HUDEP-2 (cell line): ENCODE measurements at regions not wholly inside any gene's neighbourhood (a gene's known extent, or its start where the extent isn't known, plus 50 kb on each side); places are given as distances from the start of the nearest gene placed in this dataset.
"Not testable (repeated sequence)": the region's sequence is repeated elsewhere in the genome, so short reads cannot be mapped to it uniquely, and the experiment has no call there.

ENCODE experiments used
- DNase-seq, 76 experiments: peaks; one replicate each; lab custom pipeline; 2025; ENCODE audit not compliant: unreplicated experiment in 76 of 76; lab: John Stamatoyannopoulos, UW

GRCh38 chr3:84637272-84637671 is 321.5 kb upstream of the CADM2 start:
- DNase-seq: no peak

- DNase-seq: no peak
Measured at GRCh38 chr3:84666468-84666867, 292.3 kb upstream of the CADM2 start.

GRCh38 chr3:84679211-84679610 is 279.6 kb upstream of the CADM2 start:
- no peak for DNase-seq

GRCh38 chr3:84680700-84681099 is 278.1 kb upstream of the CADM2 start:
- no peak for DNase-seq

- no peak for DNase-seq
Measured at GRCh38 chr3:84683493-84683892, 275.3 kb upstream of the CADM2 start.

- DNase-seq: no peak
Measured at GRCh38 chr3:84685467-84685866, 273.3 kb upstream of the CADM2 start.

GRCh38 chr3:84692261-84692660 is 266.5 kb upstream of the CADM2 start:
- no peak for DNase-seq

- DNase-seq: not testable (repeated sequence)
Measured at GRCh38 chr3:84710288-84710687, 248.5 kb upstream of the CADM2 start.

GRCh38 chr3:84717894-84718293 is 240.9 kb upstream of the CADM2 start:
- no peak for DNase-seq

GRCh38 chr3:84724877-84725276 is 233.9 kb upstream of the CADM2 start:
- DNase-seq: peak in 1 of 76 experiments; percentile 1

- no peak for DNase-seq
Measured at GRCh38 chr3:84727616-84728015, 231.2 kb upstream of the CADM2 start.

- not testable (repeated sequence) for DNase-seq
Measured at GRCh38 chr3:84734731-84735130, 224.1 kb upstream of the CADM2 start.

GRCh38 chr3:84738086-84738485 is 220.7 kb upstream of the CADM2 start:
- DNase-seq: no peak

- DNase-seq: no peak
Measured at GRCh38 chr3:84742915-84743425, 215.8 kb upstream of the CADM2 start.

- DNase-seq: no peak
Measured at GRCh38 chr3:84744130-84744529, 214.7 kb upstream of the CADM2 start.

- no peak for DNase-seq
Measured at GRCh38 chr3:84755860-84756259, 202.9 kb upstream of the CADM2 start.

GRCh38 chr3:84759361-84759760 is 199.4 kb upstream of the CADM2 start:
- DNase-seq: no peak

GRCh38 chr3:84772841-84773240 is 185.9 kb upstream of the CADM2 start:
- no peak for DNase-seq

GRCh38 chr3:84783281-84783680 is 175.5 kb upstream of the CADM2 start:
- no peak for DNase-seq

GRCh38 chr3:84789961-84790360 is 168.8 kb upstream of the CADM2 start:
- no peak for DNase-seq

- no peak for DNase-seq
Measured at GRCh38 chr3:84806958-84807357, 151.8 kb upstream of the CADM2 start.

- no peak for DNase-seq
Measured at GRCh38 chr3:84820126-84820525, 138.7 kb upstream of the CADM2 start.

- DNase-seq: no peak
Measured at GRCh38 chr3:84820906-84821305, 137.9 kb upstream of the CADM2 start.
